CD4-positive, alpha-beta T cell treated with Interleukin-2 at 100 ng/mL for 4 hours (primary cell): ENCODE measurements at regions not wholly inside any gene's neighbourhood (a gene's known extent, or its start where the extent isn't known, plus 50 kb on each side); places are given as distances from the start of the nearest gene placed in this dataset.

ENCODE experiments used
- DNase-seq: peaks from one replicate; pipeline ENCODE4 v3.0.0-alpha.2; 2020; ENCODE audit warnings: low spot score

DNA sequence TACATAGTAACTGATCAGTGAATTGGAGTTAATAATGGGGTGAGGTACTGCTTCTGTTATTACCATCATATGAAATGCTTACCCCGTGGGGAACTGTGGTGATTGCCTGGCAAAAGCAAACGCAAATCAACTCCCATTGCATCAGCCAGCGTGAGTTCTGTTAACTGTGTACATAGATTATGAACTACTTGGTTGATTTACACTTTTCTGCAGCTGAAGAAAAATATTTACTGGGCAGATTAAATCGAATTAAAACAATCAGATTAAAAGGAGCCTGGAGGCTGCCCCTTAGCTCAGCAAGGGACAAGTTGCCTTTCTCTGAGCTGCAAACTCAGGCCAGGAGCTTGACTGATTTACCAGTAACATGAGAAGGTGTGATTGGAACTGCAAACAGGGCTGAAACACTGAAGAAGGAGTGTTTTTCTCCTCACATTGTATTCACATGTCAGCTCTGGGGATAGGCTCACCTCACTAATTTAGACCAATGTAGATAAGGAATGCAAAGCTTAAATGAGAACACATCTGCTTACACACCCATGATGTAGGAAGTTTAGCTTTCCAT lies 220.1 kb downstream of the OSR1 start:
- no peak for DNase-seq

DNA sequence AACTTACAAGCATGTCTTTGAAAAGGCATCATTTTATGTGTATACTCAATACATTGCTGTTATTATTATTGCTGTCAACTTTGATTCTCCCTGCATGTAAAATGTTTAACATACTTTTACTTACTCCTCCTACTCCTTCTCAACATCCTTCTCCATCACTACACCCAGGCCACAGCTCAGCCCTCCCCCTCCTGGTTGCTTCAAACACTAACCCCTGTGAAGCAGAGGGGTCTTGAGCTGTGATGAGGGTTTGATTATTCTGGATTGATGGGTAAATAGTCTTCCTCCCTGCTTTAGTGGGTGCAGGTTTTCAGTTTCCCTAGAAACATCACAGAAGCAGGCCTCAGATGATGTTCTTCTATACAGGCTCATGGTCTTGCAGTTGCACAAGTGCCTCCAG lies 221.0 kb downstream of the OSR1 start:
- DNase-seq, result no peak

DNA sequence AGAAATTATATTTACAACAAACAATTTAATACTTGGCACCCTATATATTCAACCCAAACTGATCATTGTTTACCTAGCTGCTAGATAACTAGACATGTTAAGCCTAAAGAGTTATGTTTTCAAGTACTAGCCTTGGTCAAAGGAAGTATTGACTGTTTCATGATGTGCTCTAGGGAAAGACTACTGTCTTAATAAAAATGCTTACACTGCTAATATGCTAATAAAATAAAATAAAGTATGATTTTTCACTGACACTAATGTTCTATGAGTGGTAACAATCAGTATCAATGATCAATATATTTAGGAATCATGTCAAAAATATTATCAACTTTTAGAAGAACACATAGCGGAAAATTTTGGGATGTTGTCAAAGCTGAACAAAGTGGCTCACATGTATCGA lies 225.5 kb downstream of the OSR1 start:
- DNase-seq, result no peak

DNA sequence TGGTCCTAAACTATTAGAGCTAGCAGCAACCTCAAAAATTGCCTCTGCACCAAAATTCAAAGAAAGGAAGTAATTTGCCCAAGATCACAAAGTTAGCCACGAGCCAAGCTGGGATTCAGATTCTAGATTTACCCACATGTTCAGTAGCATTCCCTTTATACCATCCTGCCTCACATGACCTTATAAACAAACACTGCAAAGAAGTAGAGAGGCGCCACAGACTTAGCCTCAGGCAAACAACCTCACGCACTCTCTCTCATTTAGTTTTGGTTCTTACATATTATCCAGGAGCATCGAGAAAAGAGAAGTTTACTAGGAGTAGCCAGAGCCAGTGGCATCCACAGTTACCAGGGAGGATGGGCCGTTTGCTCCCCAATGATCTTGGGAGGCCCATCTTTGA lies 226.6 kb downstream of the OSR1 start:
- DNase-seq, result no peak

- DNase-seq, result no peak
These were observed 230.3 kb downstream of the OSR1 start for GRCh38 chr2:19128148-19128547.

- no peak for DNase-seq
These were observed 230.8 kb downstream of the OSR1 start for GRCh38 chr2:19127616-19128015.

GRCh38 chr2:19125901-19126680 lies 232.3 kb downstream of the OSR1 start:
- DNase-seq, result no peak

DNA sequence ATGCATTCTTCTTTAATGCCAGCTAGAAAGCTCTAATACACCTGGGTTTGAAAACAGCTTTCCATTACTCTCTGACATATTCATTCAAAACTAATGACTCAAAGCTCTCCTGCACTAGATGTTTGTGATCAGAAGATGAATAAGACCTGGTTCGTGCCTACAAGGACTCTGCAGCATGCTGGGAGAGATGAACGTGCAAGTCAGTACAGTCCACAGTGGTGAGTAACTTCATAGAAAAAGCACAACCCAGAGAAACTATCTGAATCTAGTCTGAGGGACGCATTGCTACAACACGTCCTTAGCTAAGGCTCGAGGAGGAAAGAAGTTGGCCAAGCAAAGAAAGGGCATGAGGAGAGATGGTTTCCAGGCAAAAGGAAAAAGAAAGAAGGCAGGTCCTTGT lies 234.3 kb downstream of the OSR1 start:
- DNase-seq, result no peak

DNA sequence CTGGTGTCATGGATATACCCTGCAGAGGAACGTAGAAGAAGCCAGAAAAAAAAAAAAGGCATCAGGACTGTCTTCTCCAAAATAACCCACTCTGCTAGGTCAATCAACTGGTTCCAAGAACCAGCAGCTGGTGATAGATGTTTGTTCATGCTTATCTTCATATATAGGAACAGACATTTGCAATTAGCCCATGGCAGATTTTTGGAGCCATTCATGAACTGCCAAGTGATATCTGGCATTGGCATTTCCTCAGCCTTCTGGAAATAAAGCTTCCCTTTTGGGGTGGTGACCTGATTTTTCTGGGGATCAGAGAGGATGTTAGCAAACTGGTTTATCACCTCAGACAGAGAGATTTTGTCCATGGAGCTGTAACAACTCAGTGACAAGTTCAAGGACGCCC lies 234.9 kb downstream of the OSR1 start:
- no peak for DNase-seq

GRCh38 chr2:19122220-19122619 lies 236.2 kb downstream of the OSR1 start:
- DNase-seq, result no peak

- no peak for DNase-seq
These were observed 237.3 kb downstream of the OSR1 start for GRCh38 chr2:19120941-19121750.

DNA sequence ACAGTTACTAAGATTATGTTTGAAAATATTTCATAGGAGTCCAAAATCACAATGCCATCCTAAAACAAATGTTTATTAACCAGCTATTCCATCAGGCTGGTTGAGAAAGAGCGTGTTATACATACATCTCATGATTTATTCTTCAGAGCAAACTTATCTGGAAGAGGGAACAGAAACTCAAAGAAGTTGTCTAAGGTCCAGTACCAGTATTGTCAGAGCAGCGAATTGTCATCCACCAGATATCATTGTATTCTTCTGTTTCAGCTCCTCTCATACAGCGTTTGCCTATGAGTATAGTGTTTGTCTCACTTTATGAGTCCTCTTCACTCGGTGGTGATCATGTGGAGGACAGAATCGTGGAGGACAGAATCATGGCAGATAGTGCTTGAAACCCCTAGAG lies 238.2 kb downstream of the OSR1 start:
- no peak for DNase-seq

DNA sequence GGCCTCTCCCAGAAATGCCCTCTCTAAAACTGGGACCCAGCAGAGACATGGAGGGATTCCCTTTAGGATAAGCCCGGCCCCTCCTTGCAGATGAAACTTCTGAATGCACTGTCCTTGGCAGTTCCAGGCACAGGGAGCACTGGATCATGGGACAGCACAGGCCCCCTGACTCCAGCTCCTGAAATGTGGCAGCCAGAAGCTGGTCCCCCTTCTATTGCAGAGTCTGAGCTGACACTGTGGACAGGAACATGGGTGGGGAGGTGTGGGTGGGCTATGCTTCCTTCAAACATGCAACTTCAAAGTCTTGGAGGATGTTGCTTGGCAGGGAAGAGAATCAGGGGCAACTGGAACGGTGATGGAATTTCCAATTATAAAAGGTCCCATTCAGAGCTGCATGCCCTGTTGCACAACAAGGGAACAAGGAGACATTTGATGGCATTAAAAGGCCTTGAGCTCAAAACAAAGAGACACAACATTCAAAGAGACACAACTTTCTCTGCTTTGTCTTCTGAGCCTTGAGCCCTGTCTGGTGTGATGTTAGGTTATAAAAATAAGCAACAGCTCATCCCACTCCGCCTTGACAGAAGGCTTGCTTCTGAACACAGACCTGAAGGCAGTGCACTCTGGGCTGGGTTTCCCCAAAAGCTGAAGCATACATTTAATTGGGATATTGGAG lies 239.0 kb downstream of the OSR1 start:
- DNase-seq, result no peak

DNA sequence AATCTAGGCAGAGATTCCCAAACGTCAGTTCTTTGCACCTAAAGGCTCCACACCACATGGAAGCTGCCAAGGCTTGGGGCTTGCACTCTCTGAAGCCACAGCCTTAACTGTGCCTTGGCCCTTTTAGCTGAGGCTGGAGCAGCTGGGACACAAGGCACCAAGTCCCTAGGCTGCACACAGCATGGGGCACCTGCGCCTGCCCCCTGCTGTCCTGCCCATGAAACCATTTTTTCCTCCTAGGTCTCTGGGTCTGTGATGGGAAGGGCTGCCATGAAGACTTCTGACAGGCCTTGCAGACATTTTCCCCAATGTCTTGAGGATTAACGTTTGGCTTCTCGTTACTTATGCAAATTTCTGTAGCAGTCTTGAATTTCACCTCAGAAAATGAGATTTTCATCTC lies 241.5 kb downstream of the OSR1 start:
- no peak for DNase-seq

GRCh38 chr2:19114754-19115231 lies 243.6 kb downstream of the OSR1 start:
- no peak for DNase-seq

DNA sequence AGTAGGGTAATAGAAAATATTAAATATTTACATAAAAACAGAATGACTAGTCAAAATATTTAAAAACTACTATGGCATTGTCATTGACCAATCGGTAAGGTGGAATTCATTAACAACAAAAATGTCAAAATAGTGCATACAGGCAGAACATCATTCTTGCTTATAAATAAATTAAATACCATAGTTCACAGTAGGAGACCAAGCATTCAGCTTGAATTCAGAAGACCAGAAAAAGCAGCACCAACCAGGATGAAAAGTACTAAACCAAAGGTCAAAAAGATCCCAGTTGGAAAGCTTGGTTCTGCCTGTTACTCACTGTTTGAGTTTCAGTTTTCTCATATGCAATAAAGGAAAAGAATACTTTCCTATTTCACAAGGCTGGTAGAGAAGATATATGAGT lies 244.3 kb downstream of the OSR1 start:
- DNase-seq, result no peak

DNA sequence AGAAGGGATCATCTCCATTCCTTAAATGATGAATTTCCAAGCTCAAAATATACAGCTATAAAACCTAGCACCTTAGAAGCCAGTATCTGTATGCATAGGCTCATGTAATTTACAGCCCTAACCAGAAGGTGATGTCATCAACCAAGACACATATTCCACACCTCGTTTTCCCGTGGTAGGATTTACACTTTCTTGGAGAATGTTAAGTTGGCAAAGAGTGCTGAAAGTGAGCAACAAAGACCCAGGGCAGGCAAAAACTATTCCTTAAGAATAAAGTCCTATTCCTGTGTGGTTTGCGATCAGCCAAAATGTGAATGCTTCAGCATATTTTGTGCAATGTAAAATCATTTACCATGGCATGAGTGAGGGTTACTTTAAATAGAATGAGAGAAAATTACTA lies 247.1 kb downstream of the OSR1 start:
- DNase-seq, result no peak

- DNase-seq, result no peak
These were observed 248.9 kb downstream of the OSR1 start for GRCh38 chr2:19109518-19109917.

DNA sequence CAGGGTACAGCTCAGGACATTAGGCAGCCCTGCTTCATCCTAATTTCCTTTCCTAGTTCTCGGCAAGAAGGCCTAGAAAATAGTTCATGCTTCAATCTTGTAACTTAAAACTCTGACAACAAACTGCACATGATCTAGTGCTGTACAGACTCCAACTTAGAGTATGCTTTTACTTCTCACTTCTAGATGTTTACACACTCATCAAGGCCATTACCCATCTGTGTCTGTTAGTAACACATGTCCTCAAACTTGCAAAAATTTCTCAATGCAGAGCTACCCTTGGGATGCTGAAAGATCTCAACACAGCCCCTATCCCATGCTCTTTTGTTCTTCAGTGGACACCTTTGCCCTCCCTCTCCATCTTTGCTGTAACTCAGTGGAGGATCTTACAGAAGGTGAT lies 252.0 kb downstream of the OSR1 start:
- no peak for DNase-seq

GRCh38 chr2:19104503-19104902 lies 253.9 kb downstream of the OSR1 start:
- DNase-seq, result no peak

GRCh38 chr2:19102696-19103423 lies 255.6 kb downstream of the OSR1 start:
- no peak for DNase-seq

DNA sequence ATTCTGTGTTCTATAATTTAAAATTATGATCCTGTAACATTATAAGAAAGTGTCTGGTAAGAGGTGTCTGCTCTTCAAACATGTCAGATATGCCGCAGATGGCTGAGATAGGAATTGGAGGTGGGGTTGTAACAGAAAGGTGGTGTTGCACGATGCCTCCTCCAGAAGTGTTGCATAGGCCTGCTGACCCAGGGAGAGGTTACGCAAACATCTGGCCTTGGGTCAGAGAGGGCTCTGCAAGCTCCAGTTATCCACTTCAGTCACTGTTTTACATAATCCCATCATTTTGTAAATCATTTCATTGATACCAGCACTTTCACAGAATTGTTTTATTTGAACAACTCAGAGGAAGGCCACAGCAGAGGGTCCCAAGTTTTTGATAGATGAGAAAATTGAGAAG lies 256.5 kb downstream of the OSR1 start:
- DNase-seq, result no peak
